HS-27A (cell line): ENCODE measurements at regions not wholly inside any gene's neighbourhood (a gene's known extent, or its start where the extent isn't known, plus 50 kb on each side); places are given as distances from the start of the nearest gene placed in this dataset.
"Not testable (repeated sequence)": the region's sequence is repeated elsewhere in the genome, so short reads cannot be mapped to it uniquely, and the experiment has no call there.

ENCODE experiments used
- DNase-seq: peaks from one replicate; pipeline ENCODE4 v3.0.0-alpha.2; 2012; ENCODE audit warnings: low read depth, missing footprints

- no peak for DNase-seq
Measured at GRCh38 chr15:59830873-59831272, 141.8 kb upstream of the BNIP2 start.

GRCh38 chr15:59830098-59830497 is 141.0 kb upstream of the BNIP2 start:
- DNase-seq, result no peak

GRCh38 chr15:59828861-59829260 is 139.7 kb upstream of the BNIP2 start:
- no peak for DNase-seq

- DNase-seq, result no peak
Measured at GRCh38 chr15:59828263-59828662, 139.1 kb upstream of the BNIP2 start.

- DNase-seq, result no peak
Measured at GRCh38 chr15:59825901-59826300, 136.8 kb upstream of the BNIP2 start.

- no peak for DNase-seq
Measured at GRCh38 chr15:59821286-59821685, 132.2 kb upstream of the BNIP2 start.

- no peak for DNase-seq
Measured at GRCh38 chr15:59819092-59819491, 130.0 kb upstream of the BNIP2 start.

- no peak for DNase-seq
Measured at GRCh38 chr15:59818336-59818735, 129.2 kb upstream of the BNIP2 start.

GRCh38 chr15:59817834-59818233 is 128.7 kb upstream of the BNIP2 start:
- DNase-seq, result no peak

- no peak for DNase-seq
Measured at GRCh38 chr15:59817053-59817452, 127.9 kb upstream of the BNIP2 start.

GRCh38 chr15:59814409-59814808 is 125.3 kb upstream of the BNIP2 start:
- DNase-seq, result no peak

- DNase-seq, result no peak
Measured at GRCh38 chr15:59812889-59813288, 123.8 kb upstream of the BNIP2 start.

GRCh38 chr15:59812250-59812870 is 123.2 kb upstream of the BNIP2 start:
- no peak for DNase-seq

GRCh38 chr15:59803293-59803966 is 114.3 kb upstream of the BNIP2 start:
- DNase-seq, result not testable (repeated sequence)

GRCh38 chr15:59801649-59802048 is 112.5 kb upstream of the BNIP2 start:
- DNase-seq, result no peak

GRCh38 chr15:59798605-59798917 is 109.4 kb upstream of the BNIP2 start:
- no peak for DNase-seq

- DNase-seq, result no peak
Measured at GRCh38 chr15:59797756-59798604, 108.9 kb upstream of the BNIP2 start.

GRCh38 chr15:59794229-59794886 is 105.2 kb upstream of the BNIP2 start:
- no peak for DNase-seq

- DNase-seq, result no peak
Measured at GRCh38 chr15:59792359-59792758, 103.2 kb upstream of the BNIP2 start.

- DNase-seq, result no peak
Measured at GRCh38 chr15:59791755-59792154, 102.6 kb upstream of the BNIP2 start.

- DNase-seq, result no peak
Measured at GRCh38 chr15:59791079-59791478, 102.0 kb upstream of the BNIP2 start.

- DNase-seq, result not testable (repeated sequence)
Measured at GRCh38 chr15:59786466-59786865, 97.3 kb upstream of the BNIP2 start.

- DNase-seq, result not testable (repeated sequence)
Measured at GRCh38 chr15:59785981-59786380, 96.9 kb upstream of the BNIP2 start.
